ENCODE measurements at regions not wholly inside any gene's neighbourhood (a gene's known extent, or its start where the extent isn't known, plus 50 kb on each side); places are given as distances from the start of the nearest gene placed in this dataset.

DNA sequence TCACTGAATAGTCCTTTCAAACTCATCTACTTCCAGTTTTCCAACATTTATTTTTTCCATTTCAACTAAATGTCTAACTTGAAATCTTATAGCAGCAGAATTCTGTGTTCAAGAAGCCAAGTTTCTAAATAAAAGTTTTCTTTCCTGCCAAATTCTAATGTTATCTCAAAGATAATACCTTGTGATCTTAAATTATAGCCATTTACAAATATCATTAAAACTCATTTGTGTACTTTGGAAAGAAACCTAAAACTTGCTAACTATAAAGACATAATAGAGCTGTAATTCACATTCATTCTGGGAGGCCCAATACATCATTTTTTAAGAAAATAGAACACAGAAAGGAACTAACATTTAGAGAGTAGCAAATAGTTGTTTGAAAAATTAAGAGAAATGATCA, 83.9 kb downstream of the MAD2L1 start:
- SMC1A ChIA-PET (ENCODE audit: uncharacterized antibody, unreplicated experiment) = interaction anchor here (1.1 kb wide), 1 partner anchor 9 kb away, joined by 3 read pairs; no protein-coding TSS in a partner anchor
- H3K27ac ChIP-seq (ENCODE audit: control insufficient read depth, insufficient read depth) = no peak overlapping the region
- FAIRE-seq = no peak
- CTCF ChIA-PET = no interaction called here
- H3K79me2 ChIP-seq (ENCODE audit: control insufficient read depth, insufficient read depth, low read length) = no peaks in the 10 kb centered on the region
- no peak for DNase-seq (ENCODE audit: low read depth, low spot score)
- no peaks in the 10 kb centered on the region for H3K36me3 ChIP-seq (ENCODE audit: control insufficient read depth in 2 of 2, insufficient read depth in 2 of 2, low read length in 1 of 2)
- in situ Hi-C loops (cut with MboI) = no loop called here
- no peak for ATAC-seq
- no peaks in the 10 kb centered on the region for H3K4me1 ChIP-seq (ENCODE audit: control insufficient read depth, insufficient read depth, low read length)
- H3K4me2 ChIP-seq (ENCODE audit: control insufficient read depth, insufficient read depth) = no peak overlapping the region
- H2AFZ ChIP-seq (ENCODE audit: control insufficient read depth, low read depth, low read length) = no peak overlapping the region
- no peak overlapping the region for H3K4me3 ChIP-seq
- intact Hi-C loops (cut with micrococcal nuclease; ENCODE audit: unreplicated experiment) = no loop called here
- no peaks in the 10 kb centered on the region for H3K27me3 ChIP-seq (replicated peaks in 1 of 2; ENCODE audit: control insufficient read depth in 2 of 2, insufficient read depth in 2 of 2, low read length in 1 of 2)
- H4K20me1 ChIP-seq (ENCODE audit: control insufficient read depth, insufficient read depth) = no peaks in the 10 kb centered on the region
- BruUV-seq (replicated peaks) = no TSS peak
- RAD21 ChIA-PET (ENCODE audit: unreplicated experiment) = no interaction called here
- no peaks in the 10 kb centered on the region for H3K9me3 ChIP-seq (replicated peaks; ENCODE audit: control insufficient read depth, insufficient read depth, low read length)
- POLR2A ChIA-PET = no interaction called here
- no peak overlapping the region for H3K9ac ChIP-seq (ENCODE audit: control insufficient read depth, insufficient read depth, low read length)
- TF ChIP-seq RUNX3 (IDR thresholded peaks at IDR 0.05; ENCODE audit: low read length) (no peak), ZNF217 (IDR thresholded peaks at IDR 0.05) (no peak), NR2C2 (IDR thresholded peaks at IDR 0.05; ENCODE audit: borderline replicate concordance, control insufficient read depth, insufficient read length, low read depth) (no peak), IKZF1 (conservative IDR thresholded peaks at IDR 0.05) (no peak), POLR2AphosphoS5 (IDR thresholded peaks at IDR 0.05; ENCODE audit: low read length) (no peak), TCF7 (IDR thresholded peaks at IDR 0.05; ENCODE audit: borderline replicate concordance) (no peak), ESRRA (IDR thresholded peaks at IDR 0.05; ENCODE audit: low read length) (no peak), SMC3 (IDR thresholded peaks at IDR 0.05; ENCODE audit: borderline replicate concordance, low read length) (no peak), SMAD1 (IDR thresholded peaks at IDR 0.05; ENCODE audit: low read depth, partially characterized antibody) (no peak), STAT1 (conservative IDR thresholded peaks at IDR 0.05) (no peak), ZNF687 (IDR thresholded peaks at IDR 0.05) (no peak), POLR2A (IDR thresholded peaks at IDR 0.05; ENCODE audit: low read depth, low read length) (no peak), SUPT20H (IDR thresholded peaks at IDR 0.05; ENCODE audit: borderline replicate concordance, control insufficient read depth, low read depth, low read length) (no peak), MEF2A (IDR thresholded peaks at IDR 0.05; ENCODE audit: insufficient read depth, low read depth, low read length) (no peak), SKIL (IDR thresholded peaks at IDR 0.05; ENCODE audit: low read depth, poor library complexity, severe bottlenecking) (no peak), BHLHE40 (IDR thresholded peaks at IDR 0.05; ENCODE audit: borderline replicate concordance in 1 of 2, low read depth in 2 of 2, low read length in 1 of 2) (no peak), ETV6 (conservative IDR thresholded peaks at IDR 0.05 in 1 of 2, IDR thresholded peaks at IDR 0.05 in 1 of 2; ENCODE audit: borderline replicate concordance in 1 of 2, low read depth in 1 of 2) (no peak)
- TF ChIP-seq, protein P1, sequence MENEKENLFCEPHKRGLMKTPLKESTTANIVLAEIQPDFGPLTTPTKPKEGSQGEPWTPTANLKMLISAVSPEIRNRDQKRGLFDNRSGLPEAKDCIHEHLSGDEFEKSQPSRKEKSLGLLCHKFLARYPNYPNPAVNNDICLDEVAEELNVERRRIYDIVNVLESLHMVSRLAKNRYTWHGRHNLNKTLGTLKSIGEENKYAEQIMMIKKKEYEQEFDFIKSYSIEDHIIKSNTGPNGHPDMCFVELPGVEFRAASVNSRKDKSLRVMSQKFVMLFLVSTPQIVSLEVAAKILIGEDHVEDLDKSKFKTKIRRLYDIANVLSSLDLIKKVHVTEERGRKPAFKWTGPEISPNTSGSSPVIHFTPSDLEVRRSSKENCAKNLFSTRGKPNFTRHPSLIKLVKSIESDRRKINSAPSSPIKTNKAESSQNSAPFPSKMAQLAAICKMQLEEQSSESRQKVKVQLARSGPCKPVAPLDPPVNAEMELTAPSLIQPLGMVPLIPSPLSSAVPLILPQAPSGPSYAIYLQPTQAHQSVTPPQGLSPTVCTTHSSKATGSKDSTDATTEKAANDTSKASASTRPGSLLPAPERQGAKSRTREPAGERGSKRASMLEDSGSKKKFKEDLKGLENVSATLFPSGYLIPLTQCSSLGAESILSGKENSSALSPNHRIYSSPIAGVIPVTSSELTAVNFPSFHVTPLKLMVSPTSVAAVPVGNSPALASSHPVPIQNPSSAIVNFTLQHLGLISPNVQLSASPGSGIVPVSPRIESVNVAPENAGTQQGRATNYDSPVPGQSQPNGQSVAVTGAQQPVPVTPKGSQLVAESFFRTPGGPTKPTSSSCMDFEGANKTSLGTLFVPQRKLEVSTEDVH (IDR thresholded peaks at IDR 0.05; ENCODE audit: low read depth, partially characterized antibody) = no peak

Data from GM12878 (cell line).